Transverse colon (tissue), 3 donors: ENCODE measurements at regions not wholly inside any gene's neighbourhood (a gene's known extent, or its start where the extent isn't known, plus 50 kb on each side); places are given as distances from the start of the nearest gene placed in this dataset.

ENCODE experiments used
- EP300 ChIP-seq: sonication (generic); formaldehyde crosslinking; IDR thresholded peaks from one replicate; pipeline ENCODE4 v1.6.1; 2017; ENCODE audit warnings: antibody characterized with exemption, low read depth
- POLR2A ChIP-seq: fragments of 450-650 bp; IDR thresholded peaks from one replicate; pipeline ENCODE4 v1.6.1; 2016; ENCODE audit warnings: antibody characterized with exemption, mild to moderate bottlenecking, moderate library complexity
- TF ChIP-seq, protein P1 (sequence below), 5 experiments: fragments of 200-600 bp in 3 of 5; fragments of 450-650 bp in 2 of 5; sonication (generic) in 3 of 5; IDR thresholded peaks; 1 replicate in 2 of 5; 2 replicates in 3 of 5; pipeline ENCODE4 v1.5.1; 2016 to 2017; ENCODE audit warnings: antibody characterized with exemption in 5 of 5, inconsistent platforms in 3 of 5, mild to moderate bottlenecking in 2 of 5, moderate library complexity in 1 of 5

DNA sequence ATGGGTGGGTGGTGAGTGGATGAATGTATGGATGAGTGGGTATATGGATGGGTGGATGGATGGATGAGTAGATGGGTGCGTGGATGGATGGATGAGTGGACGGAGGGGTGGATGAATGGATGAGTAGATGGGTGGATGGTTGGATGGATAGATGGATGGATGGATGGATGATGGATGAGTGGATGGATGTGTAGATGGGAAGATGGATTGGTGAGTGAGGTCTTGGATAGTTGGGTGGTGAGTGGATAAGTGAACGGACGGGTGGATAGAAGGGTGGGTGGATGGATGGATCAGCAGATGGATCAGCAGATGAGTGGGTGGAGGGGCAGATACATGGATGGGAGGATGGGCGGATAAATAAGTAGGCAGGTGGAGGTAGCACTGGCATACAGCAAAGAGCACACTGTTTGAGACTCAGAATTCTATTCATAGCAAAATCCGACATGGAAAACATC, 163.5 kb downstream of the C9orf50 start:
- no peak for TF ChIP-seq POLR2A
- TF ChIP-seq, protein P1, sequence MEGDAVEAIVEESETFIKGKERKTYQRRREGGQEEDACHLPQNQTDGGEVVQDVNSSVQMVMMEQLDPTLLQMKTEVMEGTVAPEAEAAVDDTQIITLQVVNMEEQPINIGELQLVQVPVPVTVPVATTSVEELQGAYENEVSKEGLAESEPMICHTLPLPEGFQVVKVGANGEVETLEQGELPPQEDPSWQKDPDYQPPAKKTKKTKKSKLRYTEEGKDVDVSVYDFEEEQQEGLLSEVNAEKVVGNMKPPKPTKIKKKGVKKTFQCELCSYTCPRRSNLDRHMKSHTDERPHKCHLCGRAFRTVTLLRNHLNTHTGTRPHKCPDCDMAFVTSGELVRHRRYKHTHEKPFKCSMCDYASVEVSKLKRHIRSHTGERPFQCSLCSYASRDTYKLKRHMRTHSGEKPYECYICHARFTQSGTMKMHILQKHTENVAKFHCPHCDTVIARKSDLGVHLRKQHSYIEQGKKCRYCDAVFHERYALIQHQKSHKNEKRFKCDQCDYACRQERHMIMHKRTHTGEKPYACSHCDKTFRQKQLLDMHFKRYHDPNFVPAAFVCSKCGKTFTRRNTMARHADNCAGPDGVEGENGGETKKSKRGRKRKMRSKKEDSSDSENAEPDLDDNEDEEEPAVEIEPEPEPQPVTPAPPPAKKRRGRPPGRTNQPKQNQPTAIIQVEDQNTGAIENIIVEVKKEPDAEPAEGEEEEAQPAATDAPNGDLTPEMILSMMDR (IDR thresholded peaks at IDR 0.05) = no peak
- TF ChIP-seq EP300 = no peak
